Astrocyte of the cerebellum (primary cell): ENCODE measurements at regions not wholly inside any gene's neighbourhood (a gene's known extent, or its start where the extent isn't known, plus 50 kb on each side); places are given as distances from the start of the nearest gene placed in this dataset.
"Not testable (repeated sequence)": the region's sequence is repeated elsewhere in the genome, so short reads cannot be mapped to it uniquely, and the experiment has no call there.

ENCODE experiments used
- DNase-seq: peaks from one replicate; pipeline ENCODE4 v3.0.0-alpha.2; 2011; ENCODE audit warnings: low read depth
- H3K4me3 ChIP-seq: 2 replicates; pipeline ENCODE4 v1.5.1; 2011; ENCODE audit warnings: mild to moderate bottlenecking, low read depth, low read length, moderate library complexity
- in situ Hi-C: cut with HindIII; loops from 2 replicates; pipeline ENCODE4 v1.10.0; 2017; ENCODE audit warnings: low sequenced_read_pairs
- TF ChIP-seq, protein P1 (sequence below): IDR thresholded peaks from 2 replicates; pipeline ENCODE4 v1.5.1; 2012; ENCODE audit warnings: low read length, low read depth, moderate library complexity, mild to moderate bottlenecking; ENCODE audit errors: missing control alignments

DNA sequence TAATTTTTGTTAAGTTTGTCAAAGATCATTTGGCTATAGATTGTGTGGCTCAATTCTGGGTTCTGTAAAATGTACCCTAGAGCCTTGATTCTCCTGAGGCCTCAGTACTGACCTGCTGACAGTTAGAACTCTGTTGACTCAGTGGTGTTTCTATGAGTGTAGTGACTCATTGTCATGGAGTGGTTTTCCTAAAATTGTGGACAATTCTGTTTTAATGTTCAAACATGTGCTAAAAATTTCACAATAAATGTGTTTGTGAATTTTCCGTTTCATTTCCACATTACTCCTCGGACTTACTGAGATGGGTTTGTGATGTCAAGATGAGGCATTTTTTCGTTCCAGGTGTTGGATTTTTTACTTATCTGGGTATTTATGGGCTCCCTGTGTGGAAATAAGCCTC is 695.9 kb downstream of the TMEM121 start:
- in situ Hi-C loops: no loop called here
- DNase-seq: no peak
- H3K4me3 ChIP-seq: no peak overlapping the region
- TF ChIP-seq, protein P1, sequence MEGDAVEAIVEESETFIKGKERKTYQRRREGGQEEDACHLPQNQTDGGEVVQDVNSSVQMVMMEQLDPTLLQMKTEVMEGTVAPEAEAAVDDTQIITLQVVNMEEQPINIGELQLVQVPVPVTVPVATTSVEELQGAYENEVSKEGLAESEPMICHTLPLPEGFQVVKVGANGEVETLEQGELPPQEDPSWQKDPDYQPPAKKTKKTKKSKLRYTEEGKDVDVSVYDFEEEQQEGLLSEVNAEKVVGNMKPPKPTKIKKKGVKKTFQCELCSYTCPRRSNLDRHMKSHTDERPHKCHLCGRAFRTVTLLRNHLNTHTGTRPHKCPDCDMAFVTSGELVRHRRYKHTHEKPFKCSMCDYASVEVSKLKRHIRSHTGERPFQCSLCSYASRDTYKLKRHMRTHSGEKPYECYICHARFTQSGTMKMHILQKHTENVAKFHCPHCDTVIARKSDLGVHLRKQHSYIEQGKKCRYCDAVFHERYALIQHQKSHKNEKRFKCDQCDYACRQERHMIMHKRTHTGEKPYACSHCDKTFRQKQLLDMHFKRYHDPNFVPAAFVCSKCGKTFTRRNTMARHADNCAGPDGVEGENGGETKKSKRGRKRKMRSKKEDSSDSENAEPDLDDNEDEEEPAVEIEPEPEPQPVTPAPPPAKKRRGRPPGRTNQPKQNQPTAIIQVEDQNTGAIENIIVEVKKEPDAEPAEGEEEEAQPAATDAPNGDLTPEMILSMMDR: no peak

DNA sequence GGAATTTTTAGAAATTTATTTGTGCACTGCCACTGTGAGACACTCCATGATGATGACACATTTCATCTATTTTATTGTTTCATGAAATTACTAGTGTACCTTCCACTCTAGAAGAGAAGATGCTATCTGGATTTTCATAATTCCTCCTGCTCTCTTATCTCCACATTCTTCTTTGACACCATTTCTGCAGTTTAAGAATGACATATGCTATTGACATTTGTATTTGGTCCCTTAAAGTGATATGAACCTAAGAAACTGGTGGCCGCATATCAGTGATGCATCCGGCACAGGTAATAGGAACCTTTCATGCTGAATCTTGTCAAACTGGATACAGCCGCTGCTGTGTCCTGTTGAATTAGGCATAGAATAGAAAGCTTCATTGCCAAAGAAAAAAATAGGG is 696.3 kb downstream of the TMEM121 start:
- DNase-seq: no peak

DNA sequence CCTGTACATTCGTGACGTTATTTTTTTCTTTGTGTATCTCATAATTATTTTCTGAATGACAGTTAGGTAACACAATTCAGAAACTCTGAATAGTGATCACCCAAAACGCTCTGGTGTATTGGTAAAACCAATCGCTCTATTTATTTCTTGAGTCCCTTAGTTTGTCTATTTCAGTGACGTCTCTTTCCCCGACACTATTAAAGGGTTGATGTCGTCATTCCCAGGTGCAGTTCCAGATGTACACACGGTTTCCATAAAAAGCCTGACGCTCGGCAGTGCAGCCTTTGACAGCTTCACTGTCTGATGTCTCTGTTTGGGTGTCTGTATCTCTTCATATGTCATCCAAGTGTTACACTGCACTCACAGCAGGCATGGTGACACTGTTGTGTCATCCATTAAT is 701.4 kb downstream of the TMEM121 start:
- in situ Hi-C loops: no loop called here
- no peak overlapping the region for H3K4me3 ChIP-seq
- DNase-seq: no peak
- TF ChIP-seq, protein P1: no peak

More for the DNA sequence above, 696.3 kb downstream of the TMEM121 start:
- H3K4me3 ChIP-seq: no peak overlapping the region
- in situ Hi-C loops: no loop called here
- TF ChIP-seq, protein P1: no peak

DNA sequence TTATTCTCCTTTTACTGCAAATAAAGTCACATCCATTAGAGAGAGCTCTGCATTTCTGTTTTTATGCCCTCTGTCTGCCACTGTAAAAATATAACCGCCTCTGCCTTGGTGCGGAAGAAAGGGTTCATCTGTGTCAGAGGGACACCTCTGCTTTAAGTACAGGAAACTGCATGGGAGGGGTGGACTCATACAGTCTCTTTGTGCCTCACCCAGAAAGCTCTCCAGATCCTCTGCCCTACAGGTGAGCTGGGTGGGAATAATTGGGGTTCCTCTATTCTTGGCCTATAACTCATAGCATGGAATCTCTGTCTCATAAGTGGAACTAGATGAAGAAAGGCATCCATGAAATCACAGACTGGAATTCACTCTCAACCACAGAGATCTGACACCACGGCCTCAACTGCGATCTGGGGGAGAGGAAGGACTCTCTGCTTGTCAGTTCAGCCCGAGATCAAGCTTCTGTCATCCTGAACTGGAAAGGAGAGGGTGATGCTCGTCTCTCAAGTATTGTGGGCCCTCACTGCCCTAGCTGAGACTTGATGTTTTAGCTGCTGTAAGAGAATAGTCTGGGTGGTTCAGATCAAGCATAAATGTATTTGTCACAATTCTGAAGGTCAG is 702.3 kb downstream of the TMEM121 start:
- no peak for DNase-seq
- in situ Hi-C loops: no loop called here
- no peak overlapping the region for H3K4me3 ChIP-seq
- TF ChIP-seq, protein P1: no peak

DNA sequence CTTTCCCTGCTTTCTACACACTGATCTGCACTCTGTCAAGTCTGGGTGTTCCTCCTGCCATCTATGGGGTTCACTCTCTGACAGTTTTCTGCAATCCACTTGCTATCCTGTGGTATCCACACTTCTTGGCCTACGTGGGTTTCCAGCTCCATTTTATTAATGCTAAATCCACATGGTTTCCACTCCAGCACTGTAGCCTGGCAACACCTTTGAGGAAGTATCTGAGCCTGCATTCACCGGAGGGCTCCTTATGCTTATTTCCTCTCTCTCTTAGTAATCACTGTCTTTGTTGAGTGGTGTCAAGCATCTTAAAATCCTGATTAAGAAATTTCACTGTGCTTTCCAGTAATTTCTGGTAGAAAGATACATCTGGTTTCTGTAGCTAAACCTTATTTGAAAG is 703.7 kb downstream of the TMEM121 start:
- in situ Hi-C loops: no loop called here
- H3K4me3 ChIP-seq: no peak overlapping the region
- TF ChIP-seq, protein P1: no peak
- no peak for DNase-seq

DNA sequence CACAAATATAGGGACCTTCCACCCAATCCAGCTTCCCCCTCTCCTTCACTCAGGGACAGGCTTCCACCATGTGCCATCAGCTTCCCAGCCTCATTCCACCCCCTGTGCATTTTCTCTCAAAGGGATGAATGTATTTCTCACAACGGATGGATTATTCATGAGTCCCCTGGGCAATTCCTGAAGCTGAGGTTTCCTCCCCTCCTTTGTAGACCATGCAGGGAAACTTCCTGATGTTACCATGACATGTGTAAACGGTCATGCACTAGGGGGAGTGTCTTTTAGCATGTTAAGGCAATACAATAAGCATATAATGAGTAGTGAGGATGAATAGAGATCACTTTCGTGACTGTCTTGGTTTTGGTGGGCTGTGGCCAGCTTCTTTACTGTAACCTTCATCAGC is 706.8 kb downstream of the TMEM121 start:
- H3K4me3 ChIP-seq, in situ Hi-C loops, DNase-seq: not testable (repeated sequence)

DNA sequence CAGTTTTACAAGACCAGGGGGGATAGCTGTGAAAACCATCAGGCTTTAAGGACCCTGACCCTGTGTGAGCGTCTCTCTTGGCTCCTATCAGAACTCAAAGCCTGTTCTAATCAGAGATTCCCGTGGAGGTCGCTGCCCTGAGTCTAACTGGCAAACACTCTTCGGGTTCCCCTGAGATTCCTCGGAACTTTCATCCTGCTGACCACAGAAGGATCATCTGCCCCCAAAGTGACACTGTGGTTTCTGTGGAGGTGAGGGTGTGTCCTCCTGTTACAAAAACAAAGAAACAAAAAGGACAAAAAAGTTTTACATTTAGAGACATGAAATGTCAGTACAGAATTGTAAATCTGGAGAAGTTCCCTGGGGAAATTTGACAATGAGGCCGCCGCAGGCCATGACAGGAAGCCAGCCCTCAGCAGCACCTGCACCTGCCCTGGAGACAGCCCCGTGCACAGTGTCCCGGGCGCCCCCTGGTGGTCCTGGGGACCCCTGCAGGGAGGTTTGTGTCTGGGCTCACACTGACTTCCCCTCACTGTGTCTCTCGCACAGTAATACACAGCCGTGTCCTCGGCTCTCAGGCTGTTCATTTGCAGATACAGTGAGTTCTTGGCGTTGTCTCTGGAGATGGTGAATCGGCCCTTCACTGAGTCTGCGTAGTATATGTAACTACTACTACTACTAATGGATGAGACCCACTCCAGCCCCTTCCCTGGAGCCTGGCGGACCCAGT is 708.3 kb downstream of the TMEM121 start:
- H3K4me3 ChIP-seq, DNase-seq, in situ Hi-C loops: not testable (repeated sequence)
